Activated CD4-positive, alpha-beta T cell treated with anti-CD3 and anti-CD28 coated beads, Interleukin-2, amount 50 U/mL, for 4 hours (primary cell): ENCODE measurements at regions not wholly inside any gene's neighbourhood (a gene's known extent, or its start where the extent isn't known, plus 50 kb on each side); places are given as distances from the start of the nearest gene placed in this dataset.

Experiments used
- DNase-seq, 2 experiments: peaks; one replicate each; pipeline ENCODE4 v3.0.0-alpha.2; 2020

DNA sequence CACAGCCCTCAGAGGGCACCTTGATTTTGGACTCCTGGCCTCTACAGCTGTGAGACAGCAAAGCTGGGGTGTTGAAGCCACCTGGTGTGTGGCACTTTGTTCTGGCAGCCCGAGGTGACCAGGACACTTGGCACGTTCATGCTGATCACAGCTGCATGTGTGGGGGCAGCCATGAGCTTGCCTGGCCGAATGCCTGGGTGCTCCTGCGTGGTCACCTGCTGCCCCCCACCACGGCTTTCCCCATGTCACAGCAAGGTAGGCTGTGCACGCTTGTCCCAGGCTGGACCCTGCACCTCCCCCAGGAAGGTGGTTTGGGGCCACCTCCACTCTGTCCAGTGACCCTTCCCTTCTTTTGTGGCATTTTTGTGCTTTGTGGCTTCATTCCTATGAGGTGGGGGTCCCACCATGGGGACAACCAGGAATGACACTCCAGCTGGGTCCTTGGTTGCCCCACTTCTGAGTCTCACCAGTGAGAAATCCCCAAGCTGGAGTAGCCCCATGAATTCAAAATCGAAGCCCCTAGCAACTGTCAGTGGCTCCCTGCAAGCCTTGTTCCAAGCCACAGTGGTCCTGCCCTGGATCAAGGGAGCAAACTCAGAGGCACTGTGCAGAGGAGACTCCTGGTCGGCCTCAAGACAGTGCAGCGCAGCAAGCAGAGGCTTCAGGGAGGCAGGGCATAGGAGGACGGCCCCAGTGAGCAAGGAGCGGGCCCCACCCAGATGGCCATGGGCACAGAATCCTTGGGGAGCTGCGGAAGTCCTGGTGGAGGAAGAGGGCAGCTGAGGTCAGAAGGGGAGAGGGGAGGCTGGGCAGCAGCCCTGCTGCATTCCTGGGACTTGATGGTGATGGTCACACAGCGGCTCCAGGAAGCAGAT is 121.4 kb upstream of the HS6ST1 start:
- DNase-seq = no peak

DNA sequence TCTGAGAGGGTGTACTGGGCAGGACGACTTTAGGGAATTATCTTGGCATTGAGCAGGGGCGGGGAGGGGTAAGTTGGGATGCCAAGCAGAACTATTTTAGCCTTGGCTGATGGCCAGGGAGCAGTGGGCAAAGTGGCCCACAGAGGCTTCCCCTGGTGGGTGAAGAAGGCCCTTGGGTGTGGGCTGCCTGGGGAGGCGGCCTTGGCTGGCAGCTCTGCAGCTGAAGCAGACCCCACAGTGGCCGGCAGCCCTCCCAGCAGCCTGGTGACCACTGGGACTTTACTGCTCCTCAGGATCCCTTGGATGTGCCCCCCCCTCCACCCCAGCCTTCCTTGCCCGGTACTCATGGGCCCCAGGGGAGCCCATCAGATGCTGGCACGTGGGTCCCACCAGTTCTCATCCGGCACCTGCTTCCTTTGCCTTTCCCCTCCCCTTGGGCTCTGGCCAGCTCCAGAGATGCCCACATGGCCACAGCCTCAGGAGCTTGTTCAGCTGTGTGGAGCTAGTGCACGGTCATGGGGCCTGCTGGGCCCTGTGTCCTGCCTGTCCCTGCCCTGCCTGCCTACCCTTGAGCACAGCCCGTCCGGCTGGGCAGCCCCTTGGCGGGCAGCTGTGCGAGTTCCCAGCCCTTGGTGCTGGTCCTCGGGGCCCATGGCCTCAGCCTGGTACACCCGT is 122.1 kb upstream of the HS6ST1 start:
- DNase-seq = no peak

DNA sequence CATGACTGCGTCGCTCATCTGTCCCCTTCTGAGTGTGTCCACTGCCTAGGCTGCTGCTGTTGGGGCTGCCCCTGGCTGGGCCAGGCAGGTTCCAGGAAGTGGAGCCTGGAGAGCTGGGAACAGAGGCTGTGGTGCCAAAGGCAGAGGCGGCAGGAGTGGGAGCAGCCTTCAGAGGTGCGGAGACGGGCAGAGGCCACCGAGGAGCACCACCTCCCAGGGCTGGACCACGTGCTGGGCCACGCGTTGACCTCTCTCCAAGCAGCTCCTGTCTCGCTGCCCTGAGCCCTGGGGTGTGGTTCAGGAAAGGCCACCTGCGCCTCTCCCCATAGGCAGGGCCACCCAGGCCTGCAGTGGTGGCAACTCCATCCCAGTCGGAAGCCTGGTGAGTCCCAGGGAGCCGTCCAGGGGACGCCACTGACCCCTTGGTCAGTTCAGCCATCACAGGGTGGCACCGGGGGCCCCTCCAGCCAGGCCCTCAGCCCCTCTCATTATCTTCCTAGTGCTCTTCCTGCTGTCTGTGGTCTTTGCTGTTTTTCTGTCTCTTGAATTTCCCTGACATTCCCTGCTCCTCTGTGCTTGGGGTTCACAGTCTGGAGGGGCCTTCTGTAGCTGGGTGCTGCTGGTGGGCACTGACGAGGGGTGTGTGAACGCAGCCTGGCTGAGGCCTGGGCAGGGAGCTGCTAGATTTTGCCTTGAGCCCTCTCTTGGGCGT is 122.8 kb upstream of the HS6ST1 start:
- DNase-seq = no peak

- no peak for DNase-seq
These were observed 123.5 kb upstream of the HS6ST1 start for GRCh38 chr2:128442053-128442751.

DNA sequence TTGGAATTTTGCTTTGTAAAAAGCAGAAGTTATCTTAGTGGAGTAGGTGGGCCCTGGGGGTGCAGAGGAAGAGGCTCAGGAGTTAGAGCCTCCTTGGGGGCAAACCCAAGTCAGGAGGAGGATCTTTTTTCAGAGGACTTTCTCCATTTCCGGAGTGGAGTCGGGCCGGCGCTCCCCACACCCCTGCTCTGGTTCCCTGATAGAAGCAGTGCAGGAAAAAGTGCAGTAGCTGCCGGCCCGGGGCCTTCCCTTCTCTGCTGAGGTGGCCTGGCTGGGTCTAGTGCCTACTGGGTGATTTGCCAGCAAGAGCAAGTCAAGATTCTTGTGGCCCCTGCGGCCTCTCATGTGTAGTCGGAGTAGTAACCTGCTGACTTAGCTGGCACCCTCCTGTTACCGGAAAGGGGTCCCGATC is 124.2 kb upstream of the HS6ST1 start:
- no peak for DNase-seq

DNA sequence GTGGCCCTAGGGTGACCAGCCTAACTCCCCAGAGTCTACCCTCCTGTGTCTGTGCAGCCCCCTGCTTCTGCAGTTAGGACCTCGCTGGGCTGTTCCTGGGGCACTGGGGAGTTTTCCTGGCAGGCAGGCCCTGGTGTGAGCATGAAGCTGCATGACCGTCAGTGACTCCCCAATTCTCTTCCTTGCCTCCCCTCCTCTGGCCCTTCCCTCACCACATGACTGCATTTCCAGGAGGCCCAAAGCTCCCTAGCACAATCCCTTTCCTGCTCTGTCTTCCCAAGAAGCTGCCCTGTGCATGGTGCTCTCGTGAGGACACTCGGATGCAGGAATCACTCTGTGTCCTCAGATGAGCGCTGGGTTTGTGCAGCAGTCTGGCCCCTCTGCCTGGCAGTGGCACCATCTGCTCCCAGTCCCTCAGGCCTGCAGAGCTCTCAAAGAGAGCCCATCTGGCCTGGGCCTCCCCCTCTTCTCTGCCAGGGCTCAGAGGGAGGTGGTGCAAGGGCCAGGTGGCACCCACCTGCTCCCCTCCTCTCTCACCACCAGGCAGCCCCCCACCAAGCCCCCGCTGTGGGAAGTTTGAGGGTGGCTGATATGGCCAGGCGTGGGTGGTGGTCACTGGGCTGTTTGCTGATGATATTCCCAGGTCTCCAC is 125.6 kb upstream of the HS6ST1 start:
- DNase-seq = no peak

- no peak for DNase-seq
These were observed 126.3 kb upstream of the HS6ST1 start for GRCh38 chr2:128444816-128445522.

- no peak for DNase-seq
These were observed 126.8 kb upstream of the HS6ST1 start for GRCh38 chr2:128445523-128445900.

DNA sequence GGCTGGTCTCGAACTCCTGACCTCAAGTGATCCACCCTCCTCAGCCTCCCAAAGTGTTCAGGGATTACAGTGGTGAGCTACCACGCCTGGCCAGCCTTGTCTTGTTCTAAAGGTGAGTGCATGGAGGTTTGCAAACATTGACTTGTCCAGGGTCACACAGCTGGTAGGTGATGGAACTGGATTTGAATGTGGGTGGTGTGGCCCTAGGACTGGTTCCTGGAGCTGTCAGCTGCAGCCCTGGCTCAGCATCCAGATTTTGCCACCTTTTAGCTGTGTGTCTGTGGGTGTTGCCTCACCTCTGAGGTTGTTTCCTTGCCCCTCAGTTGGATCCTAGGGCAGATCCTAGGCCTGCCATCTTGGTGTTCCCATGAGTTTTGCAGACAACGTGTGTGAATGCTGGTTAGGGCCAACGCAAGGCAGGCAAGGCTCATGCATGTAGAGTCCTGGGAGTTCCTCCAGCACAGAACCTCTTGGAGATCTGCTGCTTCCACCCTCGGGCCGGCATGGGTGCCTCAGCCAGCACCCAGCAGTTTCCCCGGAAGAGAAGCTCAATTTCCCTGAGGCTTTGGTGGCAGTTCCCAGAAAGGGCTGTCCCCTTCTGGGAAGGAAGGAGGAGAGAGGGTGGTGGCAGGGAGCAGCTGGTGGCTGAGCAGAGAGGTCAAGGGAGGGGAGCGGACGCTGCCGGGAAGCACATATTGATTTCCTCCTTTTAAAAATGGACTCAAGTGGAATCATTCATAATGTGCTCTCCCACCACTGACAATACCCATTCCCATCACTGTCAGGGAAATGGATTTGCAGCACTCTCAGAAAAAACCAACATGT is 127.6 kb upstream of the HS6ST1 start:
- no peak for DNase-seq

DNA sequence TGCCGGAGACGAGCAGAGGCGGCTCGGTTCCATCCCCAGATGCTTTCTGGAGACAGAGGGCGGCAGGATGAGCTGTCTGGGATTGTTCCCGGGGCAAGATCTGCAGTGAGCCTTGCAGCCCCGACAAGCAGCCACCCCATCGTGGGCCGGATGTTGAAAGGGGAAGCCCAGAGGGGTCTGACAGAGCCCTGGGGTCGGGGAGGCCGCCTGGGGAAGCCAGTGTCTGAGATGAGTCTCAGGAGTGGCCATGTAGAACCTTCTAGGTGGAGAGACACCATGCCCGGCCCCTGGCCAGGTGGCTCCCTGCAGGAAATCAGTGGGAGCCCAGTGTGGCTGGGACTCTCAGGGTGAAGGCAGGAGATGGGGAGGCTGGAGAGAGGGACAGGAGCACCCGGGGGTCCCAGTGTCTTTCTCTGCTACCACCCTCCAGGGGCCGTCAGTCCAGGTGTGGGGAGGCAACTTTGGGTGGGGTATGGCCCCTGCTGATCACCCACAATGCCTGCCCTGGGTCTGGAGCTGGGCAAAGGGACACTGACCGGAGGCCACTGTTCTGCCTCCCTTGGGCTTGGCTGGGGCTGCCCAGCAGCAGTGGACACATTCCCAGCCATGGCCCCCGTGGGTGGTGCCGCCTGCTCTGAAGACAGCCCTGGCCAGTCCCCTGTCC is 128.3 kb upstream of the HS6ST1 start:
- no peak for DNase-seq

GRCh38 chr2:128447538-128447995 is 128.9 kb upstream of the HS6ST1 start:
- no peak for DNase-seq

DNA sequence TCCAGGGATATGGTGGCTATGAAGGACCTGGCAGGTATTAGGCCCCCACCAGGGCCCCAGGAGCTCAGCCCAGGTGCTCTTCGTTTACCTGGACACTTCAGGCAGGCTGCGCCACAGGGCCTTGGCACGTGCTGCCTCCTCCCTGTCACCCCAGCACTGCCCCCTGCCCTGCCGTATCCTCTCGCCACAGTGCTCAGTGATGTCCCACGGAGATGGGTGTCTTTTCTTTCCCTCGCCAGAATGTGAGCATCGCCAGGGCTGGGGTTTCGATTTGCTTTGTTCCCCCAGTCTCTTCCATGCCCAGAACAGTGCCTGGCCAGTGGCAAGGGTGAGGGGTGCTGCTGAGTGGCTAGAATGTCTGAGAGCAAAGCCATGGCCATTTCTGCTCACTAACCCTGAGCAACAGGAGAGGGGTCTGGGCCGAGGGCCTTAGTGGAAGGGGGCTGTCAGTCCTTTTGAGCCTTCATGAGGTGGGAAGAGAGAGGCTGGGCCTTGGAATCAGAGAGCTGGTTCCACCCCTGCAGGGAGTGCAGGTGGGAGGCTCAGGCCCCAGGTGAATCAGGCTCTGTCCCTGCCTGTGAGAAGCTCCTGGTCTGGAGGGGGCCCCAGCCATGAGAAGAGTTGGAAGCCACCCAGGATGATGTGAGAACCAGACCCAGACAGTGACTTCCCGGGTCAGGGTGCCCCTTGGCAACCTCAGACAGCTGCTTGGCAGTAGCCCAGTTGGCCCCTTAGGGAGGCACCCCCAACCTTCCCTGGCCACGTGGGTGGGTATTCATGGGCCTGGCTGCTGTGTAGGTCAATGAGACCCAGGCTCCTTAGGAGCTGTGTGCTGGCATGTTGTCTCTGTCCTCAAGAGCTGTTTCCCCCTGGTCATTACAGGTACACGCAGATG is 129.9 kb upstream of the HS6ST1 start:
- DNase-seq = no peak

DNA sequence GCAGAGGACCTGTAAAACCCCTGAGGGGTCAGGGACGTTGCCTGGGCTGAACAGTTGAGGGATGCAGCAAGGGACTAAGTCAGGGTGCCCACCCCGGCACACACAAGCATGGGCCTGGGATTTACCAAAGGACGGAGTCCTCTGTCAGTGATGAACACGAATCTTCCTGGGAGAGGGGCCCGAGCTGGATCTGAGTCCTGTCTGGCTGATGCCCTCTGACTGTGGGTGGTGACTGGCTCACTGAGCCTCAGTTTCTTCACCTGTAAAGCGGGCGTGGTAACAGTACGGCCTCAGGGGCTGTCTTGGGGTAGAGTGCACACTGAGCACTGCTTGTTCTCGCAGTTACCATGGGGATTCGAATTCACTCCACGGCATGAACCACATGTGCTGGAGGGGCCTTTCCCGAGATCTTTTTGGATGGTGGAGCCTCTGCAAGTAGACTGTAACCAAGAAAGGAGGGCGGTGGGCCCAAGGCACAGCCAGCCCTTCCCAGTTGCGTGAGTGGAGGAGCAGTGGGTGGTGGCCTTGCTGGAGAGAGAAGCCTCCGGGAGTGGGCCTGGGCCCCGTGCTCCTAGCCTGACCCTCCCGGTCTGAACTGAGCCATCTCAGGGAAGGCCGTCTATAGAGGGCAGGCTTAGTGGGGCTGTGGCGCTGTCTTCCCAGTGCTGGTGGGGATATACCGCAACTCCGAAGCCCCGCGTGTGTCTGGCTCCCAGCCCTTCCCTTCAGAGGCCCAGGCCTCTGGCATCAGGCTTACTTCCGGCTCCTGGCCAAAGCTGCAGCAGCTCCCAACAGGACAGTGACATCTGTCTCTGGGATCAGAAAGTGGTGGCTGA is 130.8 kb upstream of the HS6ST1 start:
- DNase-seq = no peak

DNA sequence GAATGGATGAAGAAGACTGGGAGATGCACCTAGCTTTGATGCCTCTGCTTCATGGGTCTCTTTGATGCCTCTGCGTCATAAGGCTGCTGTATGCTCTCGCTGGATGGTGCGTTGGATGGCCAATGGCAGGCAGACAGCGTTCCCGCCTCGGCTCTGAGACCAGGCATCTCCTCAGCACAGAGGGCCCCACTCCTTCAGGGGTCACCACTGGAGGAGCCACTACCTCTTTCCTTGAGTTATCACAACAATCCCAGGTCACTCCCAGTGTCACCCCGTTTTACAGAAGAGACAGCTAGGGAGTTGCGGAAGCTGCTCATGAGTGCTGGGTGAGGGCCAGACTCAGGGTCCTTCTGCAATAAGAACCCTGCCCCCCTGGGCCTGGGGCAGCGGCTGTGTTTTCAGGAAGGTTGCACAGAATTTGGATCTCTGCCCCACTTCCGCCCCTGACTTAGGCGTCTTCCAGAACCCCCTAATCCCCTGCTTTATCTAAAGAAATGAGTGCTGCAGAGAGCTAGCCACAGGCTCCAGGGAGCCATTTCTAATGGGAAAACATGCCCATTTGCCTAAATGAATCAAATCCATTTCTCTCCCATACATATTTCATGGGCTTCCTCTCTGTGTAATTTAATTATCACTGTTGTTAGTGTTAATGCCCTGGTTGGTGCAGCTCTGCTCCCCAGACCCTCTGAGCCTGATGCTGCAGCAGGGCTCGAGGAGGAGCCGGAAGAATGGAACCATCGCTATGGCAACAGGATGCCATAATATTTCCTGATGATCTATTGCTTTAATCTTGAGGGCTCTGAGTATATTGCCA is 131.8 kb upstream of the HS6ST1 start:
- DNase-seq = no peak

DNA sequence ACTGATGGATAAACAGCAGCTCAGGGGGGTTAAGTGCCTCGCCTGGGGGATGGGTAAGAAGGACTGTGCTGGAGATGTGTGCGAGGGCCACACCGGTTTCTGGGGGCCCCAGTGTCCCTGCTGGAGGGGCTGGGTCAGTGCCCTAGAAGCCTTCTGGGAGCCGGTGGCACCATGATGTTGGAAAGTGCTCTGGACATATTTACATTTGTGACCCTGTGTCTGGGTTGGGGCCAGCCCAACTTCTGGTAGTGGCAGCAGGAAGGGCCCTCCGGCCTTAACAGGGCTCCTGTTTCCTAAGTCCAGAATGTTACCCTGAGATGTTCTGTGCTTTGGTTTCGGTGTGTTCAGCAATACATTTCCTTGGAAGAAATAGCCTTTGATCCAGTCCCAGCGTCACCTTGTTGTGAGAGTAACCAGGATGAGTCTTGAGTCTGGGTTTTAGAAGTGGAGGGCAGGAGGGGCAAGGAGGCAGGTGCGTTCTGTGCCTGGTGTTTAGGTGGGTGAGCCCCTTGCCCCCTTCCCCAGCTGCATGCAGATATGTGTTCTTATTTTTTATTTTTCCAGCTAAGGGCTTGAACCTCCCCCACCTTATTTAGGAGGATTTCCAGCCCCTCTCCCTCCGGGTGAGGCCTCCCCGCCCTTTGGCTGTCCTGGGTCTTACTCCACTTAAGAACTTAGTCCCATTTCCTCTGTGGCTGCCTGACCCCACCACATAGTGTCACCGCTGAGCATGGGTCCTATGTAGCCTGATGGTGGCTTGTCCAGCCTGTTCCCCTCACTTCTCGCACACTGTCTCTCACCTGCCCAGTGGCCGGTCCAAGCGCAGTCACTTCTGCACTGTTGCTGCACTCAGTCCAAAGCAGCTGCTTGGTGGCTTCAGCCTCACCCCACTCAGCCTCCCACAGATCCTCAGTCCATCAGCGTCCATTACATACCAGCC is 132.7 kb upstream of the HS6ST1 start:
- no peak for DNase-seq

DNA sequence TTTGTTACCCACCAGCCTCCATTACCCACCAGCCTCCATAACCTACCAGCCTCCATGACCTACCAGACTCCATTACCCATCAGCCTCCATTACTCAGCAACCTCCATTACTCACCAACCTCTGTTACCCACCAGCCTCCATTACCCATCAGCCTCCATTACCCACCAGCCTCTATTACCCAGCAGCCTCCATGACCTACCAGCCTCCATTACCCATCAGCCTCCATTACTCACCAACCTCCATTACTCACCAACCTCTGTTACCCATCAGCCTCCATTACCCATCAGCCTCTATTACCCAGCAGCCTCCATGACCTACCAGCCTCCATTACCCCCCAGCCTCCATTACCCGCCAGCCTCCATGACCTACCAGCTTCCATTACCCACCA is 133.3 kb upstream of the HS6ST1 start:
- no peak for DNase-seq
